ENCODE measurements at regions not wholly inside any gene's neighbourhood (a gene's known extent, or its start where the extent isn't known, plus 50 kb on each side); places are given as distances from the start of the nearest gene placed in this dataset.
"Not testable (repeated sequence)": the region's sequence is repeated elsewhere in the genome, so short reads cannot be mapped to it uniquely, and the experiment has no call there.

DNA sequence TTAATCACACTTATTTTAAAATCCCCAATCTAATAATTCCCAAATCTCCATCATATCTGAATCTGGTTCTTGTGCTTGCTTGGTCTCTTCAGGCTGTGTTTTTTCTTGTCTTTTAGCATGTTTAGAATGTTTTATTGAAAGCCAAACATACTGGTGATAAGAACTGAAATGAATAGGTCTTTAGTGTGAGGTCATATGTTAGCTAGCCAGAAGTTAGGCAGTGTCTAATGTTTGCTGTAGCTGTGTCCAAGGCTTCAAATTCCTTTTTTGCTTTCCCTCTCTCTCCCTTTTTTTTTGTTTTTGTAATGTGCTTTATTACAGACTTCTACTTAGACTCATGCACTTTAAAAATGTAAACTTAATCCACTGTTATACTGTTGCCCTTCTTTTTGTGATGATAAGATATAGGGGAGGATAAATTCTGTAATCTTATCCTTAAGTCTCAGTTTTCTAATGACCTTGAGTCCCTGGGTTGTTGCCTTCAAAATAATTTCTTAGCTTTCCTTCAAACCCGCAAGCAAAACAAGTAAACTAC, 725.1 kb downstream of the BRINP3 start:
- in situ Hi-C loops (cut with HindIII; ENCODE audit: low sequenced_read_pairs) = no loop called here

DNA sequence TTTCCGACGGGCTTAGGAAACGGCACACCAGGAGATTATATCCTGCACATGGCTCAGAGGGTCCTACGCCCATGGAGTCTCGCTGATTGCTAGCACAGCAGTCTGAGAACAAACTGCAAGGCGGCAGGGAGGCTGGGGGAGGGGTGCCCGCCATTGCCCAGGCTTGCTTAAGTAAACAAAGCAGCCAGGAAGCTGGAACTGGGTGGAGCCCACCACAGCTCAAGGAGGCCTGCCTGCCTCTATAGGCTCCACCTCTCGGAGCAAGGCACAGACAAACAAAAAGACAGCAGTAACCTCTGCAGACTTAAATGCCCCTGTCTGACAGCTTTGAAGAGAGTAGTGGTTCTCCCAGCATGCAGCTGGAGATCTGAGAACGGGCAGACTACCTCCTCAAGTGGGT, 722.6 kb downstream of the BRINP3 start:
- in situ Hi-C loops (cut with HindIII; ENCODE audit: low sequenced_read_pairs) = not testable (repeated sequence)

DNA sequence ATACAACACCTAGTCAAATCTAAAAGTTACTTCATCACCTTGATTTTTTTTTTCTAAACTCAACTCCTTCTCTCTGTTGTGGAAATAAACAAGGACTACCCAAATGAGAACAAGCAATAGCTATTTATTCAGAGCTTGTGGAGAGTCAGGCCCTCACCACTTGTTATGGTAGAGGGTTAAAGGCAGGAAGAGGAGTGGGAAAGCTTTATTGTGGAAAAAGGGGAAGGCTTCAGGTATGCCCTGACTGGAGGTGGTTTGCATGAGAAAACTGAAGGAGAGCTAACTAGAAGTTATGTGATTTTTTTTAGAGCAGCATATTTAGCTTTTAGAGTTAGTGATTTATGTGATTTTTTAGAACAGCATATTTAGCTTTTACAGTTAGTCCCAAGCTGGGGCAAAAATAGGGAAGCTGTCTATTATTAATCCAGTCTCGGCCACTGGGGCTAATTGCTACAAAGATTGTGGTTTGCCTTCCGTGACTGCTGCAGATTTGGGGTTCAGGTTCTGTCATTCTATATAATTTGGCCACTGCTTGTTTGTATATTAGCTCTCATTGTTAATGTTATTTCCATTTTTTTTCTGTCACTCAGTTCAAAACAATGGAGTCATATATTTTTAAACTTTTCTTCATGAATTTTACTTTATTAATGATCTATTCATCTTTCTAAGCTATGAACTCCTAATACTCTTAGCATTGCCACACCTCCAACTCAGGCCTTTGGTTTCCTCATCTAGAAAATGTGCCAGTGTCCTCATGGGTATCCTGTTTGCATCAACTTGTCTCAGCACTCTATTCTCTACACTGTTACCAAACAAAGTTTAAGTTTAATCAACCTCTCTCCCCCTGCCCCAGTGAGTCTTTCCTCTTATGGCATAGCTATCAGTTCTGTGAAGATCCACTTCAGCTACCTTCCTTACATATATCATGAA, 713.0 kb downstream of the BRINP3 start:
- in situ Hi-C loops (cut with HindIII; ENCODE audit: low sequenced_read_pairs) = no loop called here

DNA sequence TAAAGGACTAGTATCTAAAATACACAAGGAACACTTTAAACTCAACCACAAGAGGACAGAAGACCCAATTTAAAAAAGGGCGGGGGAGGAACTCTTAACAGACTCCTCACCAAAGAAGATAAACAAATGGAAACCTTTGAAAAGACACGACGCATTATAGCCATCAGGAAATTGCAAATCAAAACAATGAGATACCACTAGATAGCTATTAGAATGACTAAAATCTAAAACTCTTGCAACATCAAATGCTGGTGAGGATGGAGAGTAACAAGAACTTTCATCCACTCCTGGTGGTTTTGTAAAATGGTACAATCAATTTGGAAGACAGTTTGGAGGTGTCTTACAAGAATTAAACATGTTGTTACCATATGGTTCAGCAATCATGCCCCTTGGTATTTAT, 708.2 kb downstream of the BRINP3 start:
- in situ Hi-C loops (cut with HindIII; ENCODE audit: low sequenced_read_pairs) = no loop called here

DNA sequence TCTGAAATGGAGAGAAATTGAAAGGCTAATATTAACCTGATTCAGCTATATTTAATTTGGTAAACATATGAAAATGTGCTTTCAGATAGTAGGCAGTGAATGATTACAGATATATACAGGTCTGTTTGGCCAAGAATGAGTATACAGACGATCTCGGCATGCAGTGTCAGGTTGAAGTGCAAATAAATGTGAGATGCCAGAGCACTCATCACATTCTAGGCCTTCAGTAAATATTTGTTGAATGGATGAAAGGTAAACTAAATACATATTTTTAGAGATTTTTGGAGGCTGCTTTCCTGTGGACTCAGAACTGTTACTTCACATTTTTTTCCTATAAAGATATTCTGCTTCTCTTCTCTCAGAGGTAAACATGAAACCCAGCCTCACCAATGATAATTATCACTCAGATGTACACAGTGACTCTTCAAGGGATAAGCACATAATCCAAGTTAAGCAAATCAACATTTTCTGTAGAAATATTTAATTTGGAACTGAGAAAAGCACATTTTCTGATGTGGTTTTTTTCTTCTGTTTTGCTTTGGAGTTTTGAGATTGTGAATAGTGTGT, 702.9 kb downstream of the BRINP3 start:
- in situ Hi-C loops (cut with HindIII; ENCODE audit: low sequenced_read_pairs) = no loop called here

DNA sequence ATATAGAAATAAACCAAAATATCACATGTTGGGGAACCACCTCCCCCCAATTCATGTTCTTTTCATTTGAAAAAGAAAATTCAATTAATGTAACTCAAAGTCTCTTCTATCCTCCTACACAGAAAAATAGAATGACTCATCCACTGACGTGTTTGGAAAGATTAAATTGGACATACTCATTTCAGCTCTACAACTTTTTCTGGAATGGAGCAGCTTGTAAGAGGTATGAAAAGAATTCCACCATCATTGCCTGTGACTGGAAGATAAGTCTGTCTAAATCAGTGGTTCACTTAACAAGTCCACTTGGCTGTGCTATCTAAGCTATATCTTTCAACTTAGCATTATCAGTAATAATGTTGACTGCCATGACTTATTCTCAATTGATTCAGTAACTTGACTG, 702.3 kb downstream of the BRINP3 start:
- in situ Hi-C loops (cut with HindIII; ENCODE audit: low sequenced_read_pairs) = no loop called here

DNA sequence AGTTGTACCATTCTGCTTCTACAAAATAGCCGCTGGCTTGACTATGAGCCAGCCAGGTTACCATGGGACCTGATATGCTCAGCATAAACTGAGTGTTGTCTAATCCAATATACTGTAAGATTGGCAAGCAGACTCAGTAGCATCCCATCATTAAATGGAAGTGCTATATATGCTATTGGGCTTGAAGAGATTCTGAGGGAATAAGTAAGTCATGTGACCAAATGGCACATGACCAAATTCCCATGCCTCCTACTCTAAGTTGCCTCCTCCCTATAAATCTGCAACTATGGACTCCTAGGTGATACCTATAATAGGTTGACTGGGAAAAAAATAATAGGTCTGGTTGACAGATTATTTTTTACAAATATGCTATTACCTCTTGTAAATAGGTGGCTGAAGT, 698.6 kb downstream of the BRINP3 start:
- in situ Hi-C loops (cut with HindIII; ENCODE audit: low sequenced_read_pairs) = no loop called here

DNA sequence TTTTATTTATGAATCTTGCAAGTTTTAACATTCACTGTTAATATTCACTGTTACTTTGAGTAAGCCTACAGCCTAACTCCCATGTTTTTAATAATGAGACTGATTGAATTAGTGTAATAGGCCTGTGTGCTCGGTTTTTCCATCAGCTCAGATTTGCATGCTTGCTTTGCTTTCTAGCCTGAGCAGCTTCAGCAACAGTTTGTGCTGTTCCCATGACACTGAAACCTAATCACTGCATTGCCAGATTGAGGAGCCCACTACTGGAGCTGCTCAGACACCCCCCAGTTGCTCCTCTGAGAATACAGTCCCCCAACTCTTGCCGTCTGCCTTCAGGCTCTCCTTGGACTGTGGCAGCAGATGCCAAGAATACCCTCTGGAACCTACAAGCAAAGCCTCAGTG, 695.4 kb downstream of the BRINP3 start:
- in situ Hi-C loops (cut with HindIII; ENCODE audit: low sequenced_read_pairs) = no loop called here

DNA sequence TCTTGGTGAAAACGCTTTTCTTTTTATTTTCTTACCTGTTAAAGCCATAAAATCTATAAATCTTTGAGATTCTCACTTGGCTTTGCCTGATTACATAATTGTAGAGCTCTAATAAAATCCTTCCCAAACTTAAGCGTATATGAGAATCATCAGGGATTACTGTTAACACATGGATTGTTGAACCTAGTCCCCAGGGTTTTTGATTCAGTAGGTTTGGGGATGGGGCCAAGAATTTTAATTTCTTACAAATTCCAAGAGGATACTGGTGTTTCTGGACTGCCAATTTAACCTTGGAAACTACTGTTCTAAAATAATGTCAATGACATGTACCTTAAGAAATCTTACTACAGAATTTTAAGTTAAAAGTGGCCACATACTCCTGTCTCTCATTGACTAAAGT, 694.2 kb downstream of the BRINP3 start:
- in situ Hi-C loops (cut with HindIII; ENCODE audit: low sequenced_read_pairs) = no loop called here

DNA sequence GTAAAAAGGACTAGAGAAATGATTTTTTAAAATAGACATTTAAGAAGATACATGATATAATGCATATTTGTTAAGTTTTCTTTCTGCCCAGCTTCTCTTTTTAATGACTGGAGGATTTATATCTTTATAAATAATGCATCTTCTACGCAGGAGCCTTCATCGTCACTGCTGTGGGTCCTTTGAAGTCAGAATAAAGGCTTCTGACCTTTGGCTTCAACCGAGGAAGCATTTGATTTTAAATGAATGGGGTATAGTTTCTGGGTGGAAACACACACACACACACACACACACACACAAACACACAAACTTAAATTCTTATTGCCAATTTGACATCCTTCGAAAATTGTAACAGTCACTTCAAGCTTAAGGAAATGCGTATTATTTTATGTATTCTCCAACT, 690.9 kb downstream of the BRINP3 start:
- in situ Hi-C loops (cut with HindIII; ENCODE audit: low sequenced_read_pairs) = no loop called here

DNA sequence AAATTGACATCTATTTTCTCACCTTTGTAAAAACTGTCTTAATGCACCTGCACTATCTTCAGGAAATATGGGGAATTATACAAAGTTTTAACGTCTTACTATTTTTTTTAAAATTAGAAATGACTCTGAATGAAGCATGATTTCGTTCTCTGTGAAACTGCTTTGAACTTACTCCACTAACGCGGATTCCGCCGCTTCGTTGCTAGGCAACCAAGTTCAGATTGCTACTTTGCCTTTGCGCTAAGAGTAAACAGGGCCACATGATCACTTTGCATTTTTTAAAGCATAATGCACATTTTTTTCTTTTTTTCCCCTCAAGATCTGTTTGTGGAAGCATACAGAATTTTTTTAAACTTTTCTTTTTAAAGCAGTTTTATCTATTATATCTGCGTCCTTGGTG, 690.5 kb downstream of the BRINP3 start:
- in situ Hi-C loops (cut with HindIII; ENCODE audit: low sequenced_read_pairs) = no loop called here

DNA sequence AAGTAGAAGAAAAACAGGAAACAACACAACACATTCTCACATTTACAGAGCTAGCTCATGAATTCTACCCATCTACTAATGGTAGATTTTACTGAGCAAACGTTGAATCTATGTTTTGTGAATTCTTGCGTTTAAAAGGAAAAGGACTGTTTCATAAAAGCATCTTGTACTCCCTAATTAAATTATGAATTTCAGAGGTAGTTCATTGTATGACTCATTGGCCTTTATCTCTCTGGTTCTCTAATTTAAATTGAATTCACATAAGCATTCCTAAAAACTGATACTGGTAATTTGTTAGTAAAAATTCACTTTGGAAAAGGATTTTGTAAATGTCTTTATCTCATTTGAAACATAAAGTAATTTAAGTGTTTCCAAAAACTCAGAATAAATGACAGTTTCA, 687.3 kb downstream of the BRINP3 start:
- in situ Hi-C loops (cut with HindIII; ENCODE audit: low sequenced_read_pairs) = no loop called here

DNA sequence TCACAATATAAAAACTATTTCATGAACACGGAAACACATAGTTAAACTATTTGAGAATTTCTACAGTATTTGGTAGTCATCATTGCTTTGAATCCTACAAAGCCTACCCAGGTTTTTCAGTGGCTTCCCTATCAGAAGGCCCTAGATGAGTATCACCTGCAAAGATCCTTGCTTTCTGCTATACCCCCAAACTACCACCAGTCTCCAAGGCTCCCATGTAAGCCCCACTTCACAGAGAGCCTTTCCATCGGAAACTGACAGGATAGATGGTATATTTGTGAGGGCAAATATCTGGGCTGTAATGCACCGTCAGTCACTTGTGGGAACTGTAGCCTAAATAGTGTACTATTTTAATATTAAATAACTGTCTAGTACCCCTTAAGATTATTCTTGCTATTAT, 674.3 kb downstream of the BRINP3 start:
- in situ Hi-C loops (cut with HindIII; ENCODE audit: low sequenced_read_pairs) = no loop called here

DNA sequence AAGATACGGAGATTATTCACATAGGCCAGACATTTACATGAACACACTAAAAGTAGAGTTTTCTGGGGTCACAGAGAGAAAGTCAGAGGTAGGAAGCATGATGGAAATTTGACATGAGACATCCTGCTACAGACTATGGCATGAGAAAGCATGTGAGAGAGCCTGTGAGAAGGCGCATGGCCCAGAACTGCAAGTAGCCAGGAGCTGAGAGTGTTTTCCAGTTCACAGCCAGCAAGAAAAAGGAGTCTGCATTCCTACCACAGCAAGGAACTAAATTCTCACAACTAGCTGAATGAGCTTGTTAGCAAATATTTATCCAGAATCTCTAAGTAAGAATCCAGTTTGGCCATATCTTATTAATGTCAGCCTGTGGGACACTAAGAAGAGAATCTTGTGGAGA, 673.3 kb downstream of the BRINP3 start:
- in situ Hi-C loops (cut with HindIII; ENCODE audit: low sequenced_read_pairs) = no loop called here

DNA sequence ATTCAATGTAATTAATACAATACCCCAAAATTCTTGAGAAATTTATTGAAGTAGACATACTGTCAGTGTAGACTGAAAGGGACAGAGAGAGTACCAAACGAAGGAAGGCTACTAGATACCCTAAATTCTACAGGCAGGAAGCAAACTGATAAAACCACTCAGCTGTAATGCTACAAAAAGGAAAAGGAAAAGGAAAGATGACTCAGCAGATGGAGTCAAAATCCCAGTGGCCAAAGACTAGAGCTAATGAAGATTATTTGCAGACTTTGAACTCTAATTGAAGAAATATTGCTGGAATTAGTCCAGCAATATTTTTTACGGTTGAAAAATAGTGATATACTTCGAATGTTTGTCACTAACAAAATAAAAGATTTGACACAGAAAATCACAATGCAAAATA, 671.9 kb downstream of the BRINP3 start:
- in situ Hi-C loops (cut with HindIII; ENCODE audit: low sequenced_read_pairs) = no loop called here

DNA sequence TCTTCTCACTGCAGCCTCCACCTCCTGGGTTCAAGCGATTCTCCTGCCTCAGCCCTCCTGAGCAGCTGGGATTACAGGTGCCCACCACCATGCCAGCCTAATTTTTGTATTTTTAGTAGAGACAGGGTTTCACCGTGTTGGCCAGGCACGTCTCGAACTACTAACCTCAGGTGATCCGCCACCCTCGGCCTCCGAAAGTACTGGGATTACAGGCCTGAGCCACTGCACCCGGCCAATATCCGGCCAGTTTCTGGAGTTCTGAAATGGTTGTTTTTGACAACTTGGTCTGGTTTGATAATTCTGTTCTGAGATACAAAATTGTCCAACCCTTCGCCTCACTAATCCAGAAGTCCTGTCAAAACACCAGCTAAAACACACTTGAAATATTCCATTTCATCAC, 667.0 kb downstream of the BRINP3 start:
- in situ Hi-C loops (cut with HindIII; ENCODE audit: low sequenced_read_pairs) = not testable (repeated sequence)

DNA sequence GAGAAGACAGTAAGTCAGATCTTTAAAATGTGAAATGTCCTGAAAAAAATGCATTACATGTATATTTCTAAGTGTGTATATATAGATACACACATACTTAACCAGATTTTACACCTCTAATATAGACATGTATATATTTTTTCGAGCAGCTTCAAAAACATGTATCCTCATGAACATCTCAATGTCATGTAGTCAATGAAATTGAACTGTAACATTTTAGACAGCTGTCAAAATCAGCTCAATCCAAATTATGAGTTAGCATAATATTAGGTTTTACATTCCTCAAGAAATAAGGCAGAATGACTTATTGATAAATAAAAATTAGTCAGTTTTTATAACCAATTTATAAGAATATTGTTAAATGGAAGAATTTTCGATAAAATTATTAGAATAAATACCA, 665.7 kb downstream of the BRINP3 start:
- in situ Hi-C loops (cut with HindIII; ENCODE audit: low sequenced_read_pairs) = no loop called here

DNA sequence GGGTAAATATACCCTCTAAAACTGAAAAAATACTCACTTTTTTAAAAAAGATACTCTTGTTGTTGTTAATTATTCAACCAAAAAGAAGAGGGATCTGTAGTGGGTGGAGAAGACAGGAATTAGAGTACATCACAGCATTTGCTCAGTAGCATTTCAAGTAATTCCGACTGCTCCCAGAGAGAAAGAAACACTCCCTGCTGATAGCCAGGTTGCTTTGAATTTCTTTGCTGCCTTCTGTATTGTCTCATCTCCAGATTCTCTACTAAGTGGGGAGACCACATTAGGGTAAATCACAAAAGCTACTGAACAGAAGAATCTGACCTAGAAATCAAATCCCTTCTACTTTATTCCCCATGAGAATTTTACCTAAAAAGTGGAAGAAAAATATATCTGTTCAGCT, 661.1 kb downstream of the BRINP3 start:
- in situ Hi-C loops (cut with HindIII; ENCODE audit: low sequenced_read_pairs) = no loop called here

DNA sequence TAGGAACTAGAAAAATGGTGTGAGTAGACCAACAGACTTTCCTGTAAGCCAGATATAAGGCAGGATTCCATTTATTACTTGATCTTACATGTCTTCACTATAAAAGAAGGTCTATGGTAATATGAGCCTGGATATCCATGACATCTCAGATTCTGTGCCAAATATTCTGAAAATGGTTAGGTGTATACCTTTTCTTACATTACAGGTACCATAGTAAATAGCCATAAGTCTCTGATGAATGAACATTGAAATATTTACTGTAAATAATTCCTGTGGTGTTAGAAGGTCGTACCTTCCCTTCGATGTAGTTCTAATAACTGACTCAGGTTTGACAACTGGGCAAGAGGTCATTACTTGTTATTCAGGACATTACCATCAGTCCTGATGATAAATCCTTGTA, 657.9 kb downstream of the BRINP3 start:
- in situ Hi-C loops (cut with HindIII; ENCODE audit: low sequenced_read_pairs) = no loop called here

DNA sequence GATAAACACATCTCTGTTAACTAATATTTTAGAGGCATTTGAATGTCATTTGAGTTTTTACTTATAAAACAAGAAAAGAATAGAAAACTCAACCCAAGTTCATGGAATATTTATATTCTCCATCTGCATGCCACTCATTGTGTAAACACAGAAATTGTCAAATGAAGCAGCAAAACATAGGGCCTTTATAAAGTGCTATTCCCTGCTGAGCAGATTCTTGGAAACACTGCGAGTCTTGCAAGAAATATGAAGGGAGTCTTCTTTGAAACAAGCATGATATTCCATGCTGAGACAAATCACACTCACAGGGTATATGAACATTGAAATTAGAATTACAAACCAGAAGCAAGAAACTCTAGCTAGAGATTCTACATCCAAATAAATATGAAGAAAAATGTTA, 655.8 kb downstream of the BRINP3 start:
- in situ Hi-C loops (cut with HindIII; ENCODE audit: low sequenced_read_pairs) = no loop called here

DNA sequence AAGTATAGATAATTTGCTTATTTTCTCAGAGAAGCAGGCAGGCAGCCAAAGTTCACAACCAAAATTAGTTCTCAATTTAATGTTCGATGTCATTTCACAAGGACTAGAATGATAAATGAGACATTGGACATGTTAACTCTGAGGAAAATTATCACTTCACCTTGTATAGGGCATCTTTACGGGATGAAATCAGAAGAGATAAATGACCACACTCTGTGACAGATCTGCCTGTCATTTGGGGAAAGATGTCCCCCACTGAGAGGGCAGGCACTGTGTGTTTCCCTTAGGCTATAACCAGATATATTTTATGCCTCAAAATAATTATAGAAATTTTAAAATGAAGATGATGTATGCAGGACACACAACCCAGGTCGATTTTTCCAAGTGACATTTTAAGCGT, 642.9 kb downstream of the BRINP3 start:
- in situ Hi-C loops (cut with HindIII; ENCODE audit: low sequenced_read_pairs) = no loop called here

DNA sequence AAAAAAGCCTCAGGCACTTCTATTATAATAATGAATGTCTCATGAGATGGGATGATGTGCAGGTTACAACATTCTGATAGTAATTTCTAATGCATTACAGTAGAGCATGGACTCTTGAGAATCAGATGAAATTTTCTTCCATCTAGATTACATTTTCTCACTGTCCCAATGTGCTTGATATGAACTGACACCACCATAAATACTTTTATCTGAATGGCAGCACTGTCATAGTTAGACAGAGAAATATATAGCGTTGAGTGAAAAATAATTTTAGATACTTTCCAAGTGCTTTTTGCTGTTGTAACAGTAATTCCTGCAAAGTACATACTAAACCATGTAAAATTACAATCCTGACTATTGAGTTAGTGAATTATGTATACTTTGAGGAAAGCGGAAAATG, 630.1 kb downstream of the BRINP3 start:
- in situ Hi-C loops (cut with HindIII; ENCODE audit: low sequenced_read_pairs) = no loop called here

Data from DLD1 (cell line).